Heart right ventricle (tissue), 16 donors: ENCODE measurements at regions not wholly inside any gene's neighbourhood (a gene's known extent, or its start where the extent isn't known, plus 50 kb on each side); places are given as distances from the start of the nearest gene placed in this dataset.

Experiments used
- ATAC-seq, 8 donors: fragments of 200-7000 bp; cut with Tn5 transposase; one replicate each; pipeline ENCODE4 v1.9.1; 2020; ENCODE audit warnings: mild to moderate bottlenecking in 8 of 8, moderate library complexity in 8 of 8, moderate number of reproducible peaks in 1 of 8
- DNase-seq, 2 donors: peaks; one replicate each; pipeline ENCODE4 v3.0.0-alpha.2; 2020
- H3K27ac ChIP-seq, 10 donors: fragments of 200-600 bp; sonication (generic) in 2 of 10; one replicate each; pipeline versions ENCODE4 v1.5.0 to v1.8.0; 2020 to 2022; ENCODE audit warnings: mild to moderate bottlenecking in 3 of 10
- H3K27me3 ChIP-seq, 7 donors: fragments of 200-600 bp; one replicate each; pipeline ENCODE4 v1.8.0; 2021 to 2022; ENCODE audit warnings: mild to moderate bottlenecking in 2 of 7
- H3K36me3 ChIP-seq, 9 donors: fragments of 200-600 bp; sonication (generic) in 1 of 9; one replicate each; pipeline versions ENCODE4 v1.5.0 to v1.8.0; 2020 to 2022; ENCODE audit warnings: mild to moderate bottlenecking in 2 of 9
- H3K4me1 ChIP-seq, 9 donors: fragments of 200-600 bp; sonication (generic) in 1 of 9; one replicate each; pipeline versions ENCODE4 v1.5.0 to v1.8.0; 2020 to 2022; ENCODE audit warnings: mild to moderate bottlenecking in 4 of 9
- H3K4me3 ChIP-seq, 10 donors: fragments of 200-600 bp; sonication (generic) in 2 of 10; one replicate each; pipeline versions ENCODE4 v1.5.0 to v1.8.0; 2020 to 2022; ENCODE audit warnings: mild to moderate bottlenecking in 7 of 10, moderate library complexity in 2 of 10
- H3K9me3 ChIP-seq, 11 donors: fragments of 200-600 bp in 10 of 11; sonication (generic) in 2 of 11; one replicate each; pipeline versions ENCODE4 v1.5.0 to v1.8.0; 2013 to 2022; ENCODE audit warnings: mild to moderate bottlenecking in 2 of 11, control low read depth in 1 of 11, moderate library complexity in 1 of 11
- CTCF ChIP-seq, 9 donors: fragments of 200-600 bp; sonication (generic) in 2 of 9; IDR thresholded peaks; one replicate each; pipeline versions ENCODE4 v1.5.0 to v1.8.0; 2021 to 2022; ENCODE audit warnings: antibody characterized with exemption in 9 of 9, mild to moderate bottlenecking in 5 of 9, moderate library complexity in 1 of 9
- WGBS, 2 donors: extraction: QIAGEN DNeasy Blood & Tissue Kit; methylation state at CpG; one replicate each; pipeline ENCODE4 v1.1.7; 2013; ENCODE audit warnings: inconsistent platforms in 1 of 2; 5-methylcytosine and 5-hydroxymethylcytosine counted together
- intact Hi-C, 10 donors: fragments of 100-400 bp; cut with DNase I; formaldehyde crosslinking; loops; one replicate each; pipeline versions ENCODE4 v1.11.1 to v1.14.2; 2022
- donor health status: Arrhythmogenic right ventricular cardiomyopathy.
- donor health status: ischemic (EF 13 %, LVEDD 7.1; RV severe dilation, severe dysfunction).
- donor health status: healthy with polysubstance abuse.
- donor health status: DM: no; HTN: yes; CAD: no.
- donor health status: DM: no; HTN: no; CAD: no.
- donor health status: ischemic (EF 25% LVEDD 6.9; RV normal size, moderate dysfunction).
- donor health status: ischemic (EF 25% LVEDD 5.7; RV mildly dilated, moderate dysfunction).
- donor health status: healthy.
- donor health status: DM: yes; HTN: yes; CAD: no.
- donor health status: Ischemic cardiomyopathy.
- donor health status: ischemic (EF 35%, LVEDD 5.7; RV mildly dilated, moderate dysfunction).
- donor health status: nonischemic (EF 11% LVEDD 7.7; RV severe dilation, severe dysfunction).
- donor health status: DM: yes; HTN: yes; CAD: no.
- donor health status: PGD.
- donor health status: ischemic (EF 29% LVEDD 5.4; RV normal size, mild dysfunction).
- donor health status: nonischemic (EF 23%, LVEDD 6.1; RV moderate dilation, normal function).

GRCh38 chr12:41700940-41701339, 443.7 kb downstream of the GXYLT1 start:
- no peak overlapping the region for H3K27ac ChIP-seq
- H3K4me1 ChIP-seq, result no peaks in the 10 kb centered on the region
- DNase-seq (no peak), ATAC-seq (no peak)
- intact Hi-C loops, result no loop called here
- TF ChIP-seq CTCF (IDR thresholded peaks at IDR 0.05), result no peak
- H3K9me3 ChIP-seq, result no peaks in the 10 kb centered on the region
- H3K27me3 ChIP-seq, result no peaks in the 10 kb centered on the region
- H3K36me3 ChIP-seq, result no peaks in the 10 kb centered on the region
- no peak overlapping the region for H3K4me3 ChIP-seq
- WGBS, 2 donors, result 79 to 80% methylated on average over 4 of the region's 4 CpGs

- DNase-seq (no peak), ATAC-seq (no peak)
- intact Hi-C loops, result no loop called here
Measured at GRCh38 chr12:41699658-41700057, 445.0 kb downstream of the GXYLT1 start.

GRCh38 chr12:41697161-41697560, 447.5 kb downstream of the GXYLT1 start:
- Histone ChIP-seq H3K9me3 (no peaks in the 10 kb centered on the region), H3K4me1 (no peaks in the 10 kb centered on the region), H3K27me3 (no peaks in the 10 kb centered on the region), H3K36me3 (no peaks in the 10 kb centered on the region), H3K4me3 (no peak overlapping the region), H3K27ac (no peak overlapping the region)
- intact Hi-C loops, result no loop called here
- no peak for TF ChIP-seq CTCF (IDR thresholded peaks at IDR 0.05)
- ATAC-seq (no peak), DNase-seq (no peak)
- WGBS, 2 donors, result 84% methylated on average over 2 of the region's 2 CpGs

More at GRCh38 chr12:41699658-41700057, 445.0 kb downstream of the GXYLT1 start:
- Histone ChIP-seq H3K4me1 (no peaks in the 10 kb centered on the region), H3K9me3 (no peaks in the 10 kb centered on the region), H3K27me3 (no peaks in the 10 kb centered on the region), H3K36me3 (no peaks in the 10 kb centered on the region), H3K4me3 (no peak overlapping the region), H3K27ac (no peak overlapping the region)
- WGBS, 2 donors, result 92% methylated on average over 3 of the region's 3 CpGs
- TF ChIP-seq CTCF (IDR thresholded peaks at IDR 0.05), result no peak

- ATAC-seq (no peak), DNase-seq (no peak)
- no peaks in the 10 kb centered on the region for H3K9me3 ChIP-seq
- no peak overlapping the region for H3K4me3 ChIP-seq
- no peak overlapping the region for H3K27ac ChIP-seq
- no peaks in the 10 kb centered on the region for H3K36me3 ChIP-seq
- H3K4me1 ChIP-seq, result no peaks in the 10 kb centered on the region
- peak in 2 of 9 donors; percentile 43 to 59 for TF ChIP-seq CTCF (IDR thresholded peaks at IDR 0.05)
- intact Hi-C loops, result loop anchor here in 4 of 10 donors (2.0 to 10.0 kb wide), 4 partner anchors 337 to 690 kb away; no protein-coding TSS in a partner anchor
- no peaks in the 10 kb centered on the region for H3K27me3 ChIP-seq
Measured at GRCh38 chr12:41684997-41685396, 459.7 kb downstream of the GXYLT1 start.
